HG02970 (cell line): ENCODE measurements at regions not wholly inside any gene's neighbourhood (a gene's known extent, or its start where the extent isn't known, plus 50 kb on each side); places are given as distances from the start of the nearest gene placed in this dataset.

Experiments
- ATAC-seq: cut with Tn5 transposase; IDR thresholded peaks from one replicate; pipeline ENCODE4 v1.9.1; 2021; ENCODE audit warnings: mild to moderate bottlenecking, moderate library complexity, moderate number of reproducible peaks; ENCODE audit not compliant: unreplicated experiment, low FRiP score

DNA sequence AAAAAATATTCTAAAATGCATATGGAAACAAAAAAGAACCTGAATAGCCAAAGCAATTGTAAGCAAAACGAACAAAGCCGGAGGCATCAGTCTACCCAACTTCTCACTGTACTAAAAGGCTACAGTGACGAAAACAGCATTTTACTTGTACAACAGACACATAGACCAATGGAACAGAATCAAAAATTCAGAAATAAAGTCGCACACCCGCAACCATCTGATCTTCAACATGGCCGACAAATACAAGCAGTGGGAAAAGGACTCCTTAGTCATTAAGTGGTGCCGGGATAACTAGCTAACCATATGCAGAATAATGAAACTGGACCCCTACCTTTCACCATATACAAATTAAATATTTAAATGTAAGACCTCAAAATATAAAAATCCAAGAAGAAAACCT, 203.9 kb upstream of the PPFIA2 start:
- ATAC-seq: no peak

DNA sequence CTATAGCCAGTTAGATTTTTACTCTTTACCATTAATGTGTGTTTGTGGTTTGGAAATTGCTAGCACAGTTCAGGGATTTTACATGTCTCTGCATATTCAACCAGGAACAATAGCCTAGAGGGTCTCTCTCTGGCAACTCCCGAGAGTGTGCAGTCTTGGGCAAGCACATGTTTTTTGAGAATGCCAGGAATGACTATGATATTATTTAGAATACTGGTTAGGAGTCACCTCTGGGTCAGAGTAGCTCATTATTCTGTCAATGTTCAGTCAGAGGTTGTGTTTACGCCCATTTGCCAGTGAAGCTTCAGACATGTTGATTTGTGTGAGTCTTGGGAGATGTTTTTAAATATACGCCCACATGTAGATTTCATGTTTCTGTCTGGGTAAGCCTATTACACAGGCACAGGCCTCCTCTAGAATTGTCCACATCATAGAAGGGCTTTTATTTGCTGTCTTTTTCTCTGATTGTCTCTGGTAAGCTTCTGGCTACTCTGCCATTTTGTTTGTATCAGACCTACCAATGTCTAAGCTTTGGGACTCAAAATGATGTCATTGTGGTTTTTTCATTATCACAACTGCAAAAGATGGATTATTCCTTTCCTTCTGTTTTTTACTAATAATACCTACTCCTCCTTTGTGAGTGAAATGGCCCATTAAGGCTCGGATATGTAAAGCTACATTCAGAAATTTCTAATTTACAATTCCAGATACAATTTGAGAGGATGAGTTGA, 203.1 kb upstream of the PPFIA2 start:
- no peak for ATAC-seq

DNA sequence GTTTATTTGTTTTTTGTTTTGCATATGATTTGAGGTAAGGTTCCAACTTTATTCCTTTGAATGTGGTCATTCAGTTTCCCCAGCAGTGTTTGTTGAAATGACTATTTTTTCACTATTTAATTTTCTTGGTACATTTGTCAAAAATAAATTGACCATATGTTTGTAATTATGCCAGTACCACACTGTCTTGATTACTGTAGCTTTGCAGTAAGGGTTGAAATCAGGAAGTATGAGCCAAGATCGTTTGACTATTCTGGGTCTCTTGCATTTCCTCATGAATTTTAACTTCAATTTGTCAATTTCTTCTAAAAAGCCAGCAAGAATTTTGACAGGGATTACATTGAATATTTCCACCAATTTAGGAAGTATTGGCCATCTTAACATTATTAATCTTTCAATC, 199.3 kb upstream of the PPFIA2 start:
- no peak for ATAC-seq

DNA sequence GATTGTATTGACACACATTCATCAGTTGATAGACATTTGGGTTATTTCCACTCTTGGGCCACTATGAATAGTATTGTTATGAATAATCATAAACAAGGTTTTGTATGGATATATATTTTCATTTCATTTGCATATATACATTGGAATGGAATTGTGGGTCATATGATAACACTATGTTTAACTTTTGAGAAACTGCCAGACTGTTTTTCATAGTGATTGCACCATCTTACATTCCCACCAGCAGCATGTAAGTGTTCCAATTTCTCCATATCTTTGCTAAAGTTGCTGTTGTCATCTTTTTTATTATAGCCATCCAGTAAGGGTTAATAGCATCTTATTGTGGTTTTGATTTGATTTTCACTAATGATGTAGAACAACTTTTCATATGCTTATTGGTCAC, 198.5 kb upstream of the PPFIA2 start:
- ATAC-seq: no peak

DNA sequence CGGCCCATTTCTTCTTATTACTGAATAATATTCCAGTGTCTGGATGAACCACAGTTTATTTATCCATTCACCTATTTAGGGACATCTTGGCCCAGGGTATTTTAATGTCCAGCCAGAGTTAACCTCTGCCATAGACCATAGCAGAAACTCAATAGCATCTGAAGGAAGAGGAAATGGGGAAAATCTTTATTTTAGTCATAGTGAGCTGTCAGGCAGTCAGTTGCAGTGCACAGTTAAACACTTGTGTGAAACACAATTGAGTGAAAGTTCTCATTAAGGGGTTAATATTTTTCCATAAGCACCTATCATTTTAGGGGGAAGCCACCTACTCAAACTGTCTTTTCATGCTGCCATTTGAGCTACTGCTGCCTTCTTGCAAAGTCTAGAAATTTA, 197.3 kb upstream of the PPFIA2 start:
- ATAC-seq: no peak

DNA sequence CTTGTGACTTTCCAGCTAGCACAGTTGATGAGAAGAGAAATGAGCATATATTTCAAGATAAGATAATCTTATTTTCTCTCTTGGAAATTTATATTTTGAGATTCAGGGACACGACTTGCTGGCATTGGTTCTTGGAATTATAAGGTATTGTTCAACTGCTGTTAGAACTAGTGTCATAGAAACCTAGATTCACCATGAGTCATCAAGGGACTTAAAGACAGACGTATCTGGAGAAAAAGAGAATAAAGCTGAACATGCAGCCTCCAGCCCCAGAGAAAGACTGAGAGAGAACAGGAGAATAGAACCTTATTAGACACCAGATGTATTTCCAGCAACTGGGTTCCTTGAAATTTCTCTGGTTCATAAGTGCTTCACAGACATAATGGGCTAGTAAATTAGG, 194.4 kb upstream of the PPFIA2 start:
- ATAC-seq: no peak

DNA sequence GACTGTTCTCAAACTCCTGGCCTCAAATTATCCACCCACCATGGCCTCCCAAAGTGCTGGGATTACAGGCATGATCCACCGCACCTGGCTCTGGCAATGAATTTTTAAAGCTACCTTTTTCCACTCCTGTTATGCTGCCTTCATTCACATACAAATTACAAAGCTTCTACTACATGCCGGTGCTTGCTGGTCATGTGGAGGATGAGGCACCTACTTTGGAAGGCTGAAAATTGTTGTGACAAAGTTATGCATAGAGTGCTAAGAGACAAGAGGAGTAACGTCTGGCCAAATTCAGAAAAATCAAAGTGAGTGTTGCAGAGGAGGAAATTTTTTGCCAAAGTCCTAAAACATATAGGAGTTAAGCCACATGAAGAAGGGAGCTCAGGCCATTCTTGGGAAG, 191.7 kb upstream of the PPFIA2 start:
- no peak for ATAC-seq

DNA sequence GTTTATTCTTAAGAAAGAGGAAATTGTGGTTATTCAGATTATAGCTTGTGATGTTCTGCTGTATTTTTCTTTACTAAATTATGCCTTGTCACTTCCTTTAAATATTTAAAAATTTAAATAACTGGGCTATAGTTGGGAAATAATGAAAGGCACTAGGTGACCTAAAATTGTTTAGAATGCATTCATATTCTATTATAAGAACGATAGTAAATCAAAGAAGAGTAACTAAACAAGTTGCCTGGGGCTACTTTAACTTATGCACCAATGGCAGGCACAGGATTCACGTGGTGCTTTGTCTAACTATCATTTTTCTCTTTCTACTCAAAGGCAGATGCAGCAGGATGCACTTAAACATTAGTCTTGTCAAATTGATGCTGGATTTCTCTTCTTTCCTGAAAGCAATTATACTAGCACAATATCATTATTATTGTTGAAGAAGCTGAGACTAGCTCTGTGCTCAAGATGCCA, 190.7 kb upstream of the PPFIA2 start:
- ATAC-seq: no peak

DNA sequence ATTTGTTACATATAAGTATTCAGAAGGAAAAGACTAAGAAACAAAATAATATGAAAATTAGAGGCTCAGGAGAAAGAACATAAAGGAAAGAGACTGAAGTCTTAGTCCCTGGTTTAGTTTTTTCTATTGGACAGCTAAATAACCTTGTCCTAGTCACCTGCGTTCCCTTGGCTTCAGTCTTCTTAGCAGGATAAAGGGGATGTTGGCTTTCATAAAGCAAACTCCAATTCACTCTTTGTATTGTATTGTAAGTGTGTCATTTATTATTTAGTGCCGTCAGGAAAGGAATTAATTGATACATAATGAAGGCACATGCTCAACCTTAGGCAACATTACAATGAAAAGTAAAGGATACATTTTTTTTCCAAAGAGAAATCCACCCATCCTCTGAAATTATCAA, 190.3 kb upstream of the PPFIA2 start:
- ATAC-seq: no peak

DNA sequence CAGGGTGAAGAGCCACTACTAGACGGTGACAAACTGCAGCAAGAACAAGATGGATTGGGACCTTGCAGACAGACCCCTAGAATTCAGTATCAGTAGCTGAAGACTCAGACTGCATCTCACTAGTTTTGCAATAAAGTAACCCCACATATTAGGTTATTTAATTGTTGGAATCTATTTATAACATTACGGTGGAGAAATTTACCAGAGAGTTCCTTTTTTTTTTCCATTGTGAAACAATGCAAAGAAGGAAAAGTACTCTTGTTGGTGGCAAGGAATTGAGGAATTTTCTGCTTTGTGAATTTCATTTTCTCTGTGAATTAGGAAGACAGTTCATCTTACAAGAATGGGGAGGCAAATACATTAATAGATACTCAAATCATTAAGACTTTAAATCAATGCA, 185.7 kb upstream of the PPFIA2 start:
- no peak for ATAC-seq

DNA sequence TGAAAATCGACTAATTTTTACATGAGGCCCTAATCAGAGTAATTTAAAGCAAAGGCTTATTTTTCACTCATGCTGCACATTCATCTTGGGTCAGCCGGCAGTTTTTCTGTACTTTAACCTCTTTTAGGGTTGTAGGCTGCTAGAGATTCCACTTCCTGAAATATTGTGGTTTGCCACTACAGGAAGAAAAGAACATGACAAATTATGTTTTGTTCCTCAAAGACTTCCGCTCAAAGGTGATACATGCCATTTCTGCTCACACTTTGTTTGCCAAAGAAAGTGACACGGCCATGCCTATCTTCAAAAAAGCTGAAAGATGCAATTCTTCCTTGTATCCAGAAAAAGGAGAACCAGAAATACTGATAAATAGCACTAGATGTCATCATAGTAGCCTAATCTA, 183.4 kb upstream of the PPFIA2 start:
- ATAC-seq: no peak

DNA sequence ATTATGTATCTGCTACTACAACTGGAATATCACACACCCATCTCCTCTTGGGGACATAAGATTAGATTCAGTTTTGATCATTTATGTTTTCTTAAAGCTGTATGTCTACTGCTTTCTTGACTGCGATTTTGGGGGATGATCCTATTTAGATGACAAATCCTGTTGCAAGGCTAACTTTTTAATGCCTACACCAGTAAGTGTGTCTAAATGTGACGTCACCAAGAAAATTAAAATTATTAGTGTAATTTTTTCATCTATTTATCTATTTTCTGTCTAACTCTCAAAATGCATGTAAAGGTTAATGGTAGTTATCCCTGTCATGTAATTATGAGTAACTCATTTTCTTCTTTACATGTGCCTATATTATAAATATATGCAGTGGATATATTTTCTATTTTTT, 170.9 kb upstream of the PPFIA2 start:
- ATAC-seq: no peak

DNA sequence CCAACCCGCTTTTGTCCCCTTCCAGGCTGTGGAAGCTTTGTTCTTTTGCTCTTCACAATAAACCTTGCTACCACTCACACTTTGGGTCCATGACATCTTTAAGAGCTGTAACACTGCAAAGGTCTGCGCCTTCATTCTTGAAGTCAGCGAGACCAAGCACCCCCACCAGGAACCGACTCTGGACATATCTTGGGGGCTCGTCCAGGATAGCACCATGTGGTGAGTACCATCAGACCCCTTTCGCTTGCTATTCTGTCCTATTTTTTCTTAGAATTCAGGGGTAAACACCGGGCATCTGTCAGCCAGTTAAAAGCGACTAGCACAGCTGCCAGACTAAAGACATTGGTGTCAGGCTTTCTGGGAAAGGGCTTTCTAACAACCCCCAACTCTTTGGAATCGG, 137.6 kb upstream of the PPFIA2 start:
- ATAC-seq: no peak

DNA sequence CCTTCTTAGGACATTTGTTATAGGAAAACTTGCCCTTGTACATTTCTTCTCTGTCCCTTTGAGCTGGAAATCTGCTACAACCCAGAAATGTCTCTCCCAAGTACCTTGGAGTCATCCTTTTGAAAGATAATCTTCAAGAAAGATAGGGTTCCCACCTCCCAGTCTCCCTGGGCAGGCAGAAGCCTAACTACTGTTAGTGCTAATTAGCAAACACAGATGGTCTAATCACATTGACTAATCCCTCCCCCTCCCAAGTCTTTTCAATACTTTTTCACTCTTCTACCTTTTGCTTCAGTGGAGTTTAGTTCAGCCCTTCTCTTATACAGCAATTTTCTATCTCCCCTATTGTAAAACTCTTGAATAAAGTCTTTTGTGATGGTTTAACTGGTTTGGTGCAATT, 129.8 kb upstream of the PPFIA2 start:
- no peak for ATAC-seq

DNA sequence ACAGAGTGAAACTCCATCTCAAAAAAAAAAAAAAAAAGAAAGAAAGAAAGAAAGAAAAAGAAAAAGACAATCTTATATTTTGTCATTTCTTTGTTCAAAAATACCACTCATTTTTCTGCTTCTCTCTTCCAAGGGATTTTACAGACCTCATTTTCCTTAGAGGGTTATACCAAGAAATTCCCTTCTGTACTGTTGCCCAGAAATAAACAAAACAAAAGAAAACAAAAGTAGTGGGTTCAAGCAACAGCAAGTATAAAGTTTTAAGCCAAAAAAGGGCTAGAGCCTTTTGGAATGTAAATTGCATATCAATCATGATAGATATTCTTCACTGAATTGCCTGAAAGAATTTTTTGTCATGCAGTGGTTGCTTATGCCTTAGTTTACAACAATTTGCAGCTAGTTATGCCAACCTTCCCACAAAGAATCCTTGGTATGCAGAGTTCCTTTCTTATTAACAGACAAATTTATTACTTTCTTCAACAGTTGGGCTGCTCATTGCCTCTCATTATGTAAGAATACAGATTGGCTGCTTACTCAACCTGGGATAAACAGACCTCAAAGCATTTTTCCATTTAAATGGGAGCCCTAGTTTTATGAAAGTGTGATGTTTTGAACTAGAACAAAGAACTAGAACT, 129.1 kb upstream of the PPFIA2 start:
- ATAC-seq: no peak

DNA sequence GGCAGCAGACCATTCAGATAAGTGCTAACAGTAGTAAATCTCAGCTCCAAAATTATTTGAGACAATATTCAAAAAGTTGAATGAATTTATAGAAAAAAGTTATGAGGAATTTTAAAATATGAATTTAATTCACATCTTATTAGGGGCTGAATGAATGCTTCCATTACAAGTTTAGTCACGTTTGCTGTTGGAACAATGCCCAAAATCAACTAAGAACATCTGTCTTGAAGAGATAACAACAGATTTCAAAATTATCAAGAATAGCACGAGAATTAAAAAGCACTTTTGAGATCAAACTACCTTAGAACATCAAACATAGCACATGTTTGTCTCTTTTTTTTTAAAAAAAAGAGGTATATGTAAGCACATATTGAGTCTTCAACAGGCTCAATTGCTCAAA, 115.4 kb upstream of the PPFIA2 start:
- no peak for ATAC-seq

DNA sequence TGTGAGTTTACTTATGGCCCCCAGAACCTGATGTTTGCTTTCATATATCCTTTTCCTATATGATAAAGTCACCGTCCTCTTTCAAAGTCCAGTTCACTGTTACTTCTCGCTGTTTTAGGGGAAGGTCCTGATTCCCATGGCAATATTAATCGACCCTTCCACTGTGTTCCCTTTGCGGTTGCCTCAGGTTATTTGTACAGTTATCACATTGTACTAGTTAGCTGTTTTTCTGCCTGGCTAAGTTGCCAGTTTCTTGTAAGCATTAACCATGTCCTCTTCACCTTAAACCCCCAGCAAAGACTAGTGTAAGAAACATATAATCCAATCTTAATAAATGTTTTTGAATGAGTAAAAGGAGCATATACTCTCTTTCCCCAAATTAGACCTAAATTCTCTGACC, 115.0 kb upstream of the PPFIA2 start:
- no peak for ATAC-seq

DNA sequence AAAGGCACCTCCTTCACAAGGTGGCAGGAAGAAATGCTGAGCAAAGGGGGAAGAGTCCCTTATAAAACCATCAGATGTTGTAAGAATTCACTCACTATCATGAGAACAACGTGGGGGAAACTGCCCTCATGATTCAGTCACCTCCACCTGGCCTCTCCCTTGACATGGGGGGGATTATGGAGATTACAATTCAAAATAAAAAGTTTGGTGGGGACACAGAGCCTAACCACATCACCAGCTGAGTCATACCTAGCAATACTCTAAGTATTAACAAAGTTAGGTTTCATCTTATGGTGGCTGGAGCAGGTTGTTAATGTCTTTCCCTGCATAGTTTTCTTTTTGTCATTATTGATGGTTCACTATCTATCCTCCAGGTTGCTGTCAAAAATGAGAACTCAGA, 113.2 kb upstream of the PPFIA2 start:
- ATAC-seq: no peak

DNA sequence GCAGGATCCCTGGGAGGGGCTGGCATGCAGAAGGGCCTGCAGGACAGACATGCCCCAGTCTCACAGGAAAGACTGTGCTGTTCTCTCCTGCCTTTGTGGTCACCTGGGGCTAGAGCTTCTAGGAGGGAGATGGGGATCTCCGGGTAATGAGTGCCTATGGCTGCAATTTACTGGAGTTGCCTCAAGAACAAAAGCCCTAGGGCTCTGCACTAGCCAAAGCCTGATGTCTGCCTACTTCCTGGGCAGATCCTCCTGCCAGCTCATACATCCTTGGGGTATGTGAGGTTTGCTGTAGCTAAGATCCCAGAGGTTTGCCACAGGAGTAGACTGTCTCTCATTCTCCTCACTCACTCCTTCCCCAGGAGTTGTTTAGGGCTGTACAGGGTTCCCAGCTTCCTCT, 106.9 kb upstream of the PPFIA2 start:
- no peak for ATAC-seq

DNA sequence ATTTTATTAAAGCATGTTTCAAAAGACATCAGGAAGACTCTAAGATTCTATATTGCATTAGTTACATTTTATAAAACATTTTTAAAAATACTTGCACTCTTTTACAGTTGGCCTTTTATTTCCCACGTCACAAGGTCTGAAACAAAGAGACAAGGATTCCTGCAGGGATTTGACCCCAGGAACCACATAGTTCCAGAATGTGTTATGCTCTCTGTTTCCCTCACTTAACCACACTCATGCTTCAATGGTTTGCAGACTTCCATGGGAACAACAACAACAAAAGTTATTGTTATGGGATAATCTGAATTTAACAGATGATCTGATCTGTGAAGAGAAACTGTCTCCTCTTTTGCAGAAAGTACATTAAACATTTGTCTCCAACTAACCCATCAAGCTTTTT, 104.3 kb upstream of the PPFIA2 start:
- ATAC-seq: no peak

DNA sequence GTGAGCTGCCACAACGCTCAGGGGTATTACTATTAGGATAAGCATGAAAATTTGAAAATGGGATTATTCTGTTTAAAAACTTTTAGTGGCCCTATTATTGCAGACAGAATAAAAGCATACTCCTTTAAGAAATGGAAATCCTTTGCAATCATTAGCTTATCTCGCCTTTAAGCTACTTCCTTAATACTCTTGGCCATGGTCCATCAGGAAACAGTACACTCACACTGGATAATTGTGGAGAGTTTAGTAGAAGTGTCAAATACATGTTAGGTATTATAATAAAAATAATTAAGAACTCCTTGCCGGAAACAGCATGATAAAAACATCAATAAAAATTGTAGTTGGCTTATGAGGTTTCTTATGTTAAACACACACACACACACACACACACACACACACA, 100.4 kb upstream of the PPFIA2 start:
- ATAC-seq: no peak

DNA sequence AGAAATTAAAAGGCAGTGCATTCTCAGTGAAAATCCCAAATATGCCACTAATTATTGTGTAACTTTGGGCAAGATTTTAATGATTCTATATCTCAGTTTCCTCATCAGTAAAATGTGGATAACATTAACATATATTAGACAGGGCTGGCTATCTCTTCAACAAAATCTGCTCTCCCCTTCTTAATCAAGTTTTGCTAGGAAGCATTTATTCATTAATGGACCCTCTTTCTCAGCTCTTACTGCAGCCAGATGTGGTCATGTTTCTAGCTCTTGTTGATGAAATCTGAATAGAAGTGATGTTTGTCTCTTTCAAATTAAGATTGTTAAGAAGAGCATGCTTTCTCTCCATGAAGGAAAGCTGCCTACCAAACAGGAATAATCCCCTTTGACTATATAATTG, 84.4 kb upstream of the PPFIA2 start:
- ATAC-seq: no peak
